H1 (cell line): ENCODE measurements at regions not wholly inside any gene's neighbourhood (a gene's known extent, or its start where the extent isn't known, plus 50 kb on each side); places are given as distances from the start of the nearest gene placed in this dataset.

Experiments
- BCL11A ChIP-seq, 2 experiments: IDR thresholded peaks; one replicate each; pipeline ENCODE4 v1.6.1; 2011; ENCODE audit warnings: low read depth in 2 of 2, low read length in 2 of 2, mild to moderate bottlenecking in 2 of 2
- CBX8 ChIP-seq: fragments of 300-800, 300-1000 bp; sonication (generic); IDR thresholded peaks from 2 replicates; pipeline ENCODE4 v1.7.1; 2016; ENCODE audit warnings: low read depth, low read length, borderline replicate concordance
- CHD7 ChIP-seq: fragments of 300-600 bp; sonication (generic); IDR thresholded peaks from 2 replicates; pipeline ENCODE4 v1.7.1; 2012; ENCODE audit warnings: low read length, moderate library complexity, mild to moderate bottlenecking, inconsistent platforms; ENCODE audit not compliant: insufficient replicate concordance
- CREB1 ChIP-seq: IDR thresholded peaks from 2 replicates; pipeline ENCODE4 v1.6.1; 2012; ENCODE audit warnings: inconsistent platforms
- CTBP2 ChIP-seq: IDR thresholded peaks from 2 replicates; pipeline ENCODE4 v1.7.0; 2011; ENCODE audit warnings: borderline replicate concordance, mild to moderate bottlenecking, moderate library complexity, mixed read lengths, low read length; ENCODE audit not compliant: insufficient read depth, insufficient read length
- GABPA ChIP-seq: IDR thresholded peaks from 2 replicates; pipeline ENCODE4 v1.6.1; 2011; ENCODE audit warnings: mild to moderate bottlenecking, low read length, moderate library complexity, borderline replicate concordance; ENCODE audit not compliant: insufficient read depth
- GTF2F1 ChIP-seq: IDR thresholded peaks from 2 replicates; pipeline ENCODE4 v1.6.1; 2012; ENCODE audit warnings: low read depth, low read length, improper control_type of control experiment, borderline replicate concordance
- JUND ChIP-seq: IDR thresholded peaks from 2 replicates; pipeline ENCODE4 v1.6.1; 2011; ENCODE audit warnings: mild to moderate bottlenecking, improper control_type of control experiment, low read length
- KDM5A ChIP-seq: fragments of 200-600 bp; IDR thresholded peaks from 2 replicates; pipeline ENCODE4 v1.7.1; 2012; ENCODE audit warnings: mild to moderate bottlenecking, low read length, inconsistent platforms, mixed read lengths
- MAFK ChIP-seq: IDR thresholded peaks from 2 replicates; pipeline ENCODE4 v1.6.1; 2012; ENCODE audit warnings: low read depth, mild to moderate bottlenecking, improper control_type of control experiment, low read length
- RXRA ChIP-seq: IDR thresholded peaks from 2 replicates; pipeline ENCODE4 v1.6.1; 2011; ENCODE audit warnings: low read depth, mild to moderate bottlenecking, low read length, moderate library complexity; ENCODE audit not compliant: insufficient read depth
- SIX5 ChIP-seq: IDR thresholded peaks from 2 replicates; pipeline ENCODE4 v1.6.1; 2011; ENCODE audit warnings: mild to moderate bottlenecking, low read depth, low read length
- TAF1 ChIP-seq: IDR thresholded peaks from 2 replicates; pipeline ENCODE4 v1.6.1; 2011; ENCODE audit warnings: mild to moderate bottlenecking, low read depth, low read length

- no peak for TF ChIP-seq CHD7
- no peak for TF ChIP-seq CBX8
- TF ChIP-seq RXRA, result no peak
- no peak for TF ChIP-seq BCL11A (IDR thresholded peaks at IDR 0.05; ENCODE audit: low read depth in 2 of 2, low read length in 2 of 2)
- TF ChIP-seq GABPA, result no peak
- no peak for TF ChIP-seq TAF1
- TF ChIP-seq SIX5, result no peak
- TF ChIP-seq CREB1, result no peak
- TF ChIP-seq MAFK, result no peak
- TF ChIP-seq GTF2F1, result no peak
- no peak for TF ChIP-seq KDM5A
- TF ChIP-seq CTBP2, result no peak
- no peak for TF ChIP-seq JUND
These were observed 267.8 kb downstream of the STIM2 start (continued) for GRCh38 chr4:27128443-27128842.
